Tongue (tissue), 1 donor: ENCODE measurements at regions not wholly inside any gene's neighbourhood (a gene's known extent, or its start where the extent isn't known, plus 50 kb on each side); places are given as distances from the start of the nearest gene placed in this dataset.
A peak's percentile ranks its signal among the peaks of the same experiment; 100 is the strongest.

Experiments
- DNase-seq: peaks from one replicate; pipeline ENCODE4 v3.0.0-alpha.2; 2015

GRCh38 chr1:80036690-80037432 lies 1030.3 kb upstream of the ADGRL4 start:
- DNase-seq = no peak

GRCh38 chr1:80023358-80023757 lies 1016.8 kb upstream of the ADGRL4 start:
- no peak for DNase-seq

- DNase-seq = no peak
Measured at GRCh38 chr1:80021891-80022290, 1015.4 kb upstream of the ADGRL4 start.

GRCh38 chr1:80018348-80018747 lies 1011.8 kb upstream of the ADGRL4 start:
- no peak for DNase-seq

- DNase-seq = no peak
Measured at GRCh38 chr1:80008934-80009333, 1002.4 kb upstream of the ADGRL4 start.

GRCh38 chr1:80003250-80003649 lies 996.7 kb upstream of the ADGRL4 start:
- no peak for DNase-seq

- no peak for DNase-seq
Measured at GRCh38 chr1:79988401-79988800, 981.9 kb upstream of the ADGRL4 start.

GRCh38 chr1:79982211-79982610 lies 975.7 kb upstream of the ADGRL4 start:
- DNase-seq = peak; percentile 93

GRCh38 chr1:79981481-79981880 lies 975.0 kb upstream of the ADGRL4 start:
- peak; percentile 8 for DNase-seq

- DNase-seq = no peak
Measured at GRCh38 chr1:79979346-79979745, 972.8 kb upstream of the ADGRL4 start.

GRCh38 chr1:79976287-79976686 lies 969.8 kb upstream of the ADGRL4 start:
- no peak for DNase-seq

- DNase-seq = no peak
Measured at GRCh38 chr1:79974659-79975058, 968.1 kb upstream of the ADGRL4 start.

- DNase-seq = peak; percentile 74
Measured at GRCh38 chr1:79969886-79970285, 963.4 kb upstream of the ADGRL4 start.

- DNase-seq = no peak
Measured at GRCh38 chr1:79966438-79966837, 959.9 kb upstream of the ADGRL4 start.

- DNase-seq = no peak
Measured at GRCh38 chr1:79959635-79960034, 953.1 kb upstream of the ADGRL4 start.

- no peak for DNase-seq
Measured at GRCh38 chr1:79955966-79956365, 949.4 kb upstream of the ADGRL4 start.

- no peak for DNase-seq
Measured at GRCh38 chr1:79950511-79950910, 944.0 kb upstream of the ADGRL4 start.

- DNase-seq = no peak
Measured at GRCh38 chr1:79945391-79945790, 938.9 kb upstream of the ADGRL4 start.

- DNase-seq = no peak
Measured at GRCh38 chr1:79929356-79929755, 922.8 kb upstream of the ADGRL4 start.

GRCh38 chr1:79928901-79929300 lies 922.4 kb upstream of the ADGRL4 start:
- no peak for DNase-seq

- peak; percentile 58 for DNase-seq
Measured at GRCh38 chr1:79920960-79921669, 914.6 kb upstream of the ADGRL4 start.

- DNase-seq = no peak
Measured at GRCh38 chr1:79914896-79915295, 908.4 kb upstream of the ADGRL4 start.

GRCh38 chr1:79912813-79913212 lies 906.3 kb upstream of the ADGRL4 start:
- no peak for DNase-seq

- DNase-seq = peak; percentile 47
Measured at GRCh38 chr1:79903321-79903720, 896.8 kb upstream of the ADGRL4 start.
